ENCODE measurements at regions not wholly inside any gene's neighbourhood (a gene's known extent, or its start where the extent isn't known, plus 50 kb on each side); places are given as distances from the start of the nearest gene placed in this dataset.
"Not testable (repeated sequence)": the region's sequence is repeated elsewhere in the genome, so short reads cannot be mapped to it uniquely, and the experiment has no call there.

DNA sequence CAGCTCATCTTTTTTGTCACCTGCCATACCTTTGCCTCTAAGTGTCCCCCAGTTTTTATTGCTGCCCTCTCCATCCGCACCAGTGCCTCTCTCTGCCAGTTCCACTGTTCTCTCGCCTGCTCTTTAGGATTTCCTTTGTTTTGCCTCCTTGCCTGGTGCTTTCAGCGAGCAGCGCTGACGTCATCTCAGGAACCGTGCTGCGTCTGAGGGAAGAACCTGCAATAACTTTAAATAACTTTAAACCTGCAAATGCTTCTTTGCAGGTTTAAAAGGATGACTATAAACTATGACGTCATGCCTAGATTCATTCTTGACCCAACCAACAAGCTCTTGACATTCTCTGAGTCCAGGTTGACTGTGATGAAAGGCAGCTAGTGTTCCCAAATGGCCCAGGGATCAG lies 105.1 kb downstream of the LRRC74B start:
- H3K36me3 Mint-ChIP-seq (ENCODE audit: low read depth); H3K9me3 Mint-ChIP-seq (ENCODE audit: low read depth); DNase-seq (ENCODE audit: low spot score); H3K27ac Mint-ChIP-seq (ENCODE audit: unreplicated experiment); H3K4me1 Mint-ChIP-seq (ENCODE audit: low read depth); H3K4me3 Mint-ChIP-seq (ENCODE audit: unreplicated experiment); H3K27me3 Mint-ChIP-seq (ENCODE audit: low read depth): not testable (repeated sequence)

DNA sequence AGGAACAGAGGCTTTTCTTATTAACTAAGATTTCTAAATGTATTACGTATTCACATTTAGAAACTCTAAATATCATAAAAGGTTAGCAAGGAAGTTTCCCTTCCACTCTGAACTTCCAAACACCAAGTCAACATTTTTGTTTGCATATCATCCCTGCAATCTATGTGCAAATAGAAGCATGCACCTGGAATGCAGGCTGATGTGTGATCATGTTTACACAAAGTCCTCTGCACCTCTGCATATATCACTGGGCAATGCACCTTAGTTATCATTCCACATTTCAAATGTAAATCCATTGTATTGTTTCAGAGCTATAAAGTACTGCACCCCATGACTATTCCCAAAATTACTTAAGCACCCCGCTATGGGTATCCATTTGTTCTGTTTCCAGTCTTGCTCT lies 142.1 kb downstream of the LRRC74B start:
- H3K4me3 Mint-ChIP-seq (ENCODE audit: unreplicated experiment); H3K27ac Mint-ChIP-seq (ENCODE audit: unreplicated experiment); H3K27me3 Mint-ChIP-seq (ENCODE audit: low read depth); DNase-seq (ENCODE audit: low spot score); H3K36me3 Mint-ChIP-seq (ENCODE audit: low read depth); H3K4me1 Mint-ChIP-seq (ENCODE audit: low read depth); H3K9me3 Mint-ChIP-seq (ENCODE audit: low read depth): not testable (repeated sequence)

- not testable (repeated sequence) for H3K27ac Mint-ChIP-seq (ENCODE audit: unreplicated experiment); H3K27me3 Mint-ChIP-seq (ENCODE audit: low read depth); H3K36me3 Mint-ChIP-seq (ENCODE audit: low read depth); H3K4me3 Mint-ChIP-seq (ENCODE audit: unreplicated experiment); H3K4me1 Mint-ChIP-seq (ENCODE audit: low read depth); DNase-seq (ENCODE audit: low spot score); H3K9me3 Mint-ChIP-seq (ENCODE audit: low read depth)
These were observed 166.3 kb downstream of the LRRC74B start for GRCh38 chr22:21212054-21212453.

GRCh38 chr22:21215973-21216731 lies 167.4 kb upstream of the RIMBP3B start:
- H3K36me3 Mint-ChIP-seq (ENCODE audit: low read depth); H3K27ac Mint-ChIP-seq (ENCODE audit: unreplicated experiment); H3K4me1 Mint-ChIP-seq (ENCODE audit: low read depth); H3K4me3 Mint-ChIP-seq (ENCODE audit: unreplicated experiment); H3K27me3 Mint-ChIP-seq (ENCODE audit: low read depth); H3K9me3 Mint-ChIP-seq (ENCODE audit: low read depth): not testable (repeated sequence)
- peak; percentile 68 for DNase-seq (ENCODE audit: low spot score)

DNA sequence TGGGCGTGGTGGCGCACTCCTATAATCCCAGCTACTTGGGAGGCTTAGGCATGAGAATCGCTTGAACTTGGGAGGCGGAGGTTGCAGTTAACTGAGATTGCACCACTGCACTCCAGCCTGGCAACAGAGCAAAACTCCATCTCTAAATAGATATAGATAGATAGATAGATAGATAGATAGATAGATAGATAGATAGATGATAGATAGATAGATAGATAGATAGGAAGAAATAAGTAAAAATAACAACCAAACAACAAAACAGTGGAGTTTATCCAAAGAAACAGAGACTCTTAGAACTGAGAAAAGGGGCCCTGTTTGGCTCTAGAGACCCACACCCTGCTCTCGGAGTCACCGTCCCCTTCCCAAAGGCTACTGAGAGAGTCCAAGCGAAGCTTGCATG lies 158.7 kb upstream of the RIMBP3B start:
- not testable (repeated sequence) for H3K4me3 Mint-ChIP-seq (ENCODE audit: unreplicated experiment); H3K27ac Mint-ChIP-seq (ENCODE audit: unreplicated experiment); DNase-seq (ENCODE audit: low spot score); H3K36me3 Mint-ChIP-seq (ENCODE audit: low read depth); H3K9me3 Mint-ChIP-seq (ENCODE audit: low read depth); H3K27me3 Mint-ChIP-seq (ENCODE audit: low read depth); H3K4me1 Mint-ChIP-seq (ENCODE audit: low read depth)

- peak; percentile 82 for DNase-seq (ENCODE audit: low spot score)
- H3K9me3 Mint-ChIP-seq (ENCODE audit: low read depth); H3K4me3 Mint-ChIP-seq (ENCODE audit: unreplicated experiment); H3K27ac Mint-ChIP-seq (ENCODE audit: unreplicated experiment); H3K36me3 Mint-ChIP-seq (ENCODE audit: low read depth); H3K4me1 Mint-ChIP-seq (ENCODE audit: low read depth); H3K27me3 Mint-ChIP-seq (ENCODE audit: low read depth): not testable (repeated sequence)
These were observed 156.5 kb upstream of the RIMBP3B start for GRCh38 chr22:21226901-21227693.

- H3K4me1 Mint-ChIP-seq (ENCODE audit: low read depth); DNase-seq (ENCODE audit: low spot score); H3K36me3 Mint-ChIP-seq (ENCODE audit: low read depth); H3K9me3 Mint-ChIP-seq (ENCODE audit: low read depth); H3K27me3 Mint-ChIP-seq (ENCODE audit: low read depth); H3K4me3 Mint-ChIP-seq (ENCODE audit: unreplicated experiment); H3K27ac Mint-ChIP-seq (ENCODE audit: unreplicated experiment): not testable (repeated sequence)
These were observed 132.1 kb upstream of the RIMBP3B start for GRCh38 chr22:21251435-21251834.

DNA sequence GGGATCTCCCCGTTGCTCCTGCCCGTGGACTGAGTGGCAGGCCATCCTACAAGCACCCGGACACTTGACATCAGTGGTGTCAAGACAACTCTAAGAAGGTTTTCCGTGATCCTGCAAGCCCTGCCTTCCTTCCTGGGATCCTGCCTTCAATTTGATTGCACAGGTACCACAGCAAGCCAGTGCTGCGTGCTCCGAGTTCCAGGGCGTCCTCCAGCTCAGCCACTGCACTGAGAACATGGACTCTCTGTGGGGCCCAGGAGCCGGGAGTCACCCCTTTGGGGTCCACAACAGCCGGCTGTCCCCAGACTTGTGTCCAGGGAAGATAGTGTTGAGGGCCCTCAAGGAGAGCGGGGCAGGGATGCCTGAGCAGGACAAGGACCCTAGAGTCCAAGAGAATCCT lies 100.9 kb upstream of the RIMBP3B start:
- not testable (repeated sequence) for H3K9me3 Mint-ChIP-seq (ENCODE audit: low read depth); H3K4me1 Mint-ChIP-seq (ENCODE audit: low read depth)
- DNase-seq (ENCODE audit: low spot score): peak; percentile 87

GRCh38 chr22:21293702-21294101 lies 89.8 kb upstream of the RIMBP3B start:
- not testable (repeated sequence) for H3K4me3 Mint-ChIP-seq (ENCODE audit: unreplicated experiment)

More for the DNA sequence above, 100.9 kb upstream of the RIMBP3B start:
- H3K4me3 Mint-ChIP-seq (ENCODE audit: unreplicated experiment); H3K27me3 Mint-ChIP-seq (ENCODE audit: low read depth); H3K27ac Mint-ChIP-seq (ENCODE audit: unreplicated experiment); H3K36me3 Mint-ChIP-seq (ENCODE audit: low read depth): not testable (repeated sequence)

DNA sequence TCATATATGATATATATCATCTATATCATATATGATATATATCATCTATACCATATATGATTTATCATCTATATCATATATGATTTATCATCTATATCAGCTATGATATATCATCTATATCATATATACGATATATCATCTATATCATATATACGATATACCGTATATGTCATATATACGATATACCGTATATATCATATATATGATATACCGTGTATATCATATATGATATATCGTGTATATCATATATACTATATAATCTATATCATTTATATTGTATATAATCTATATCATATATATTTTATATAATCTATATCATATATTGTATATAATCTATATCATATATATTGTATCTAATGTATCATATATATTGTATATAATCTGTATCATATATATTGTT lies 55.9 kb upstream of the RIMBP3B start:
- DNase-seq (ENCODE audit: low spot score); H3K36me3 Mint-ChIP-seq (ENCODE audit: low read depth); H3K4me3 Mint-ChIP-seq (ENCODE audit: unreplicated experiment); H3K27me3 Mint-ChIP-seq (ENCODE audit: low read depth); H3K4me1 Mint-ChIP-seq (ENCODE audit: low read depth); H3K27ac Mint-ChIP-seq (ENCODE audit: unreplicated experiment); H3K9me3 Mint-ChIP-seq (ENCODE audit: low read depth): not testable (repeated sequence)

More at GRCh38 chr22:21293702-21294101, 89.8 kb upstream of the RIMBP3B start:
- not testable (repeated sequence) for H3K4me1 Mint-ChIP-seq (ENCODE audit: low read depth); H3K27me3 Mint-ChIP-seq (ENCODE audit: low read depth); H3K36me3 Mint-ChIP-seq (ENCODE audit: low read depth); DNase-seq (ENCODE audit: low spot score); H3K9me3 Mint-ChIP-seq (ENCODE audit: low read depth); H3K27ac Mint-ChIP-seq (ENCODE audit: unreplicated experiment)
